ENCODE measurements at regions not wholly inside any gene's neighbourhood (a gene's known extent, or its start where the extent isn't known, plus 50 kb on each side); places are given as distances from the start of the nearest gene placed in this dataset.

GRCh38 chr4:91935217-91935616 lies 368.5 kb upstream of the GRID2 start:
- no peak for TF ChIP-seq CTCF (IDR thresholded peaks at IDR 0.05; ENCODE audit: borderline replicate concordance, extremely low read depth, low read length, poor library complexity, severe bottlenecking)
- TF ChIP-seq EZH2 (IDR thresholded peaks at IDR 0.05; ENCODE audit: borderline replicate concordance, low read depth, low read length, severe bottlenecking), result no peak
